Small intestine (tissue), 7 donors: ENCODE measurements at regions not wholly inside any gene's neighbourhood (a gene's known extent, or its start where the extent isn't known, plus 50 kb on each side); places are given as distances from the start of the nearest gene placed in this dataset.

ENCODE experiments used
- DNase-seq, 2 donors: peaks; one replicate each; pipeline versions ENCODE4 v3.0.0 to v3.0.0-alpha.2; 2013
- FAIRE-seq: peaks from 2 replicates; lab custom pipeline; 2012; peaks lifted over from hg19 to GRCh38; lab: Jason Lieb, UNC
- H3K27ac ChIP-seq, 3 donors: one replicate each; pipeline ENCODE4 v1.5.1; 2013; ENCODE audit warnings: low read length in 2 of 3, mild to moderate bottlenecking in 2 of 3, control low read depth in 1 of 3, inconsistent platforms in 1 of 3, low read depth in 1 of 3, moderate library complexity in 1 of 3
- H3K27me3 ChIP-seq, 3 donors: one replicate each; pipeline ENCODE4 v1.6.1; 2013; ENCODE audit warnings: low read length in 3 of 3, inconsistent platforms in 1 of 3; ENCODE audit not compliant: control insufficient read depth in 3 of 3, insufficient read depth in 3 of 3
- H3K36me3 ChIP-seq, 3 donors: one replicate each; pipeline ENCODE4 v1.6.1; 2013; ENCODE audit warnings: low read length in 3 of 3, inconsistent platforms in 1 of 3, low read depth in 1 of 3, mild to moderate bottlenecking in 1 of 3, moderate library complexity in 1 of 3; ENCODE audit not compliant: control insufficient read depth in 3 of 3, insufficient read depth in 2 of 3
- H3K4me1 ChIP-seq, 3 donors: one replicate each; pipeline ENCODE4 v1.6.1; 2013; ENCODE audit warnings: low read length in 2 of 3, inconsistent platforms in 1 of 3, low read depth in 1 of 3, mild to moderate bottlenecking in 1 of 3, moderate library complexity in 1 of 3; ENCODE audit not compliant: control insufficient read depth in 3 of 3, insufficient read depth in 2 of 3
- H3K4me3 ChIP-seq, 3 donors: one replicate each; pipeline ENCODE4 v1.5.1; 2013; ENCODE audit warnings: low read length in 3 of 3, control low read depth in 1 of 3, inconsistent platforms in 1 of 3, low read depth in 1 of 3, mild to moderate bottlenecking in 1 of 3, moderate library complexity in 1 of 3
- H3K9me3 ChIP-seq, 2 donors: one replicate each; pipeline ENCODE4 v1.6.1; 2013; ENCODE audit warnings: low read depth in 1 of 2, low read length in 1 of 2; ENCODE audit not compliant: control insufficient read depth in 2 of 2, insufficient read depth in 1 of 2
- WGBS, 3 donors: extraction: QIAGEN DNeasy Blood & Tissue Kit; methylation state at CpG; one replicate each; pipeline ENCODE4 v1.1.7; 2013; 5-methylcytosine and 5-hydroxymethylcytosine counted together
- donor health status: healthy with polysubstance abuse.
- donor health status: control.
- donor health status: control.
- donor health status: Bipolar disorder and iron deficiency.
- donor health status: healthy.

DNA sequence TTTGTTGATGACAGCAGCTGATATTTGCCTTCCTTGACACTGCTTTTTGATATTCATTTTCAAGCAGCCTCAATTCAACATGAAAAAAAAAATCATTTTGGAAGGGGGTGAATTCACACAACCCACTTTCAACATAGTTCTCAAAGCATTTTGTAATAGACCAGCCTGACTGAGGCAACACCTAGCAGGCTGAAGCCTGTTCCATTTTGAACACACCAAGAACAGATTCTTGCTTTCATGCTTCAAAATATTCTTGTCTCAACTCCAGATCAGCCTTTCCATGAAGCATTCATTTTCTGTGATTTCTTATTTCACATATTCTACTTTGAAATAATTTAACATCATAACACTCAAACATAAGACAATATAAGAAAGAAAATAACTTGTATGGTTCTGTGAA, 812.6 kb upstream of the POU3F3 start:
- Histone ChIP-seq H3K9me3 (no peaks in the 10 kb centered on the region), H3K4me1 (no peaks in the 10 kb centered on the region), H3K36me3 (no peaks in the 10 kb centered on the region), H3K27me3 (no peaks in the 10 kb centered on the region), H3K27ac (no peak overlapping the region), H3K4me3 (no peak overlapping the region)
- DNase-seq (no peak), FAIRE-seq (no peak)

DNA sequence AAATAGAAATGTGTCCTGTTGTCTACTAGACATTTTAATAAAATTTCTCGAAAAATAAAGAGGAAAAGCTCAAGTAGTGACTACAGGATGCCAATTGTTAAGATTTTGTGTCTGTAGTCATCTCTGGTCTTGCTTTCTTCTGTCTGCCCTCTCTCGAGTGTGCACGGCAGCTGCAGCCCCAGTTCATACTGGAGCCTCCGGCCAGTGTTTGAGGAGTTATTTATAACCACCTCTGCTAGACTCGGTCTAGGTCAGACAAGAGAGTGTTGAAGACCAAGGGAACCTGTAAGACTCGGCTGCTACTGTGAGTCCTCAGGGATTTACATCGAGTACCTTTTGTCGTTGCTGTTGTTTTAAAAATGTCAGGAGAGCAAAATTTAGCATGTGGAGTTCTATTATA, 810.1 kb upstream of the POU3F3 start:
- no peak overlapping the region for H3K4me3 ChIP-seq
- no peaks in the 10 kb centered on the region for H3K27me3 ChIP-seq
- H3K36me3 ChIP-seq: no peaks in the 10 kb centered on the region
- DNase-seq (no peak), FAIRE-seq (no peak)
- no peaks in the 10 kb centered on the region for H3K9me3 ChIP-seq
- 57 to 66% (median 64%) methylated on average over 8 of the region's 8 CpGs for WGBS, 3 donors
- no peaks in the 10 kb centered on the region for H3K4me1 ChIP-seq
- no peak overlapping the region for H3K27ac ChIP-seq

DNA sequence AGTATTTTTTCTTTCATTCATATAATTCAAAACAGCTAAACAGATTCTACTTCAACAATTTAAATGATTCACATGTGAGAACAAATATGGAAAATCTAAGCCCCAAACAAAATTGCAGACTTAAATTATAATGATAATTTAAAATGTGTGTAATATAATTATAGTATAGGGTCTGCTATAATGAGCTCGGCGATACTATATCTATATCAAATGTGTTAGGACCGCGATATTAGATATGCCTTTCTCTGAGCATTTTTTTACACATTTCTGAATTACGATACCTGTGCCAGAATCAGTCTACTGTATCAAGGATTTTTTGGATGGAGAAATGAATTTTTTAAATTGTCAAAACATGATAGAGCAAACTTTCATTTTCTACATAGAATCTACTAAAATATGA, 808.8 kb upstream of the POU3F3 start:
- 94 to 97% (median 95%) methylated on average over 5 of the region's 5 CpGs for WGBS, 3 donors

DNA sequence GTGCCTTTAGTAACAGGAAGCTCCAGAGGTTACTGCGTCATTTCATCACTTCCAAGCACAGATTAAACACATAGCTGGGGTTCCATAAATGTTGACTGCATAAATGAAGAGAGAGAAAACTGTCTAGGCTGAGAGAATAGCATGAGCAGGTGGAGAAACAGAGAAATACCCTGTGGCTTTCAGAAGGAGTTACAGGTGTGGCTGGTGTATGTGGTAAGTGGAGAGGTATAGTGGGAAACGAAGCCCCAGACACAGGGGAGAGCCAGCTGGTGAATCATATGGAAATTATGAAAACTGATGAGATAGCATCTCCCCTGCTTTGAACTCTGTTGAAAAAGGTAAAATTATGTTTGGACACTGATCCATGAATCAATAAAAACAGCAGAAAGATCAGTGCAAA, 807.4 kb upstream of the POU3F3 start:
- WGBS, 3 donors: 55 to 76% (median 58%) methylated on average over 2 of the region's 2 CpGs

More for the DNA sequence above, 808.8 kb upstream of the POU3F3 start:
- no peaks in the 10 kb centered on the region for H3K9me3 ChIP-seq
- DNase-seq: no peak
- H3K4me1 ChIP-seq: no peaks in the 10 kb centered on the region
- H3K36me3 ChIP-seq: no peaks in the 10 kb centered on the region
- H3K27me3 ChIP-seq: no peaks in the 10 kb centered on the region
- no peak overlapping the region for H3K27ac ChIP-seq
- FAIRE-seq: no peak
- H3K4me3 ChIP-seq: no peak overlapping the region

DNA sequence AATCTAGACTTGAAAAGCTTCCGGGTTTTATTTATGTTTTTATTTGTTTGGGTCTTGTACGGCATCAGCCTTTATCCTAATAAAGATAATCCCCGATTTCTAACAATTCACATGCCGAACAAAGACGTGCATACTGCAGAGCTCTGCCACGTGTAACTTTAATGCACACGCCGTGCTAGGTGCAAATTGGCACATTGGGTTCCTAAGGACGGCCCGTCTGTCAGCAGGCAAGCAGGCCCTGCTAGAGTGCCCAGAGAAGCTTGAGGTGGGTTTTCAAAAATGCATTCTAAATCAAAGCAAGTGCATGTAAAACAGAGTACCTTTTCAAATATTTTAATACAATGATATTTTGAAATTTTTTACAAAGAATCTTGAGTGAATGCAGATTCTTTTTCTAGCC, 806.4 kb upstream of the POU3F3 start:
- Histone ChIP-seq H3K27me3 (no peaks in the 10 kb centered on the region), H3K27ac (no peak overlapping the region), H3K4me3 (no peak overlapping the region), H3K4me1 (no peaks in the 10 kb centered on the region), H3K9me3 (no peaks in the 10 kb centered on the region), H3K36me3 (no peaks in the 10 kb centered on the region)
- DNase-seq: no peak
- FAIRE-seq: no peak
- 84 to 90% (median 84%) methylated on average over 10 of the region's 10 CpGs for WGBS, 3 donors

More for the DNA sequence above, 807.4 kb upstream of the POU3F3 start:
- no peaks in the 10 kb centered on the region for H3K27me3 ChIP-seq
- FAIRE-seq (no peak), DNase-seq (no peak)
- no peaks in the 10 kb centered on the region for H3K36me3 ChIP-seq
- no peaks in the 10 kb centered on the region for H3K9me3 ChIP-seq
- H3K4me3 ChIP-seq: no peak overlapping the region
- H3K27ac ChIP-seq: no peak overlapping the region
- H3K4me1 ChIP-seq: no peaks in the 10 kb centered on the region

DNA sequence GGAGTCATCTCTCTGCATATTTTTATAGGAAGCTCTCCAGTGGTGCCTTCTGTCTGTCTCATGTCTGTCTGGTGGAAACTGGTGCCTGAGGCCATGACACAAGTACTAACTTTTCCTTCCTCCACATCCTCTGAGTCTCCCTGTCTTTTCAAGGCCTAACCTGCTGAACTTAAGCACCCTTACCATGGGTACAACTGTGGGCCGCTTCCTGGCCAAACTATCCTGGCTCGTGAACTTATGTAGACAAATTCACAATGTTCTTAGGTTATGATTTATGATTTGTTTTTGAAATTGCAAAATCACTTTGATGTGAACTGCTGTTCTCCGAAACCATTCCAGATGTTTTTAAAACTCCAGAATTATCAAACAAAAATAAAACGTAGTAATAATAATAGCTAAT, 804.5 kb upstream of the POU3F3 start:
- H3K4me1 ChIP-seq: no peaks in the 10 kb centered on the region
- H3K36me3 ChIP-seq: no peaks in the 10 kb centered on the region
- no peaks in the 10 kb centered on the region for H3K27me3 ChIP-seq
- no peaks in the 10 kb centered on the region for H3K9me3 ChIP-seq
- H3K27ac ChIP-seq: no peak overlapping the region
- FAIRE-seq (no peak), DNase-seq (no peak)
- 77 to 90% (median 83%) methylated on average over 4 of the region's 4 CpGs for WGBS, 3 donors
- H3K4me3 ChIP-seq: no peak overlapping the region

DNA sequence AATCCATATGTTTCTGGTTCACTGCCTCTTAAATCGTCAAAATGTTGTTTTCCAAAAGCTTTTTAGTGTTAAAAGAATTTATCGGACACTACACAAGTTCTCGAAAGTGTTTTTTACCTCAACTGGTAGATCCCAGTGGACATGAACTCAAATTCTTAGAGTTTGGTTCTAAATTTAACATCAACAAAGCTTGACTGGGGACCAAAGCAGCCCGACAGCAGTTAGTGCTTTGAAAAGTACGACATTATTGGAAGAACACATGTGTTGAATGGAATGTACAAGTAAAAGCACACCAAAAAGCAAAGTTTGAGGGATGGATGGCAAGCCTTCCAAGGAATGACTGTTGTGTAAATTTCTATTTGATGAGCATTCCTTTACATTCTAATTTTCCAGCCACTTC, 803.9 kb upstream of the POU3F3 start:
- no peak overlapping the region for H3K4me3 ChIP-seq
- no peak overlapping the region for H3K27ac ChIP-seq
- 74 to 92% (median 84%) methylated on average over 5 of the region's 5 CpGs for WGBS, 3 donors
- FAIRE-seq (no peak), DNase-seq (no peak)
- H3K4me1 ChIP-seq: no peaks in the 10 kb centered on the region
- no peaks in the 10 kb centered on the region for H3K9me3 ChIP-seq
- no peaks in the 10 kb centered on the region for H3K36me3 ChIP-seq
- no peaks in the 10 kb centered on the region for H3K27me3 ChIP-seq

DNA sequence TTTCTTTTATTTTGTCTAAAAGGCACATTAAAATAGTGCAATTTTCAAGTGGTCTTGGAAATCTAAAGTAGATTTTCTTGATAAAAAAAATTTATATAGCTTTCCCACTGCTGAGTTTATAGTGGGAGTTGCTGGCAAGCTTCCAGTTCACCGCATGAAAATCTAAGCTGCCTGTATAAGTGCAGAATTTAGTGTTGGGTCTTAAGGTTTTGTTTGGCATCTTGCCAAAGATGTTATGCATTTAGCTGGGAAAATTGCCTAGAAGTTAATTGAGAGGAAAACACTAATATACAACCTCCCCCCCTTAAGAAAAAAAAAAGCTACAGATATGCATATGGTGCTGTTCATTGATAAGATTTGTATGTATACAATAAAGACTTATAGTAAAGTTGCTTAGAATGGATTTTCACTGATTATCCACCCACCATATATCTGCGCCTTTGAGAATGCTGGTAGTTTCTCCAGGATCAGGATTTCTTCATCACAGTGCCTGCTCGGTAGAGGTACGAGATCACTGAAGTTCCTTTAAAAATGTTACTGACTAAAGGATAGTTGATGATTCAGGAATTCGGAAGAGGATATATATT, 803.2 kb upstream of the POU3F3 start:
- H3K4me1 ChIP-seq: no peaks in the 10 kb centered on the region
- no peaks in the 10 kb centered on the region for H3K27me3 ChIP-seq
- H3K36me3 ChIP-seq: no peaks in the 10 kb centered on the region
- WGBS, 3 donors: 84 to 89% (median 87%) methylated on average over 5 of the region's 5 CpGs
- no peaks in the 10 kb centered on the region for H3K9me3 ChIP-seq
- FAIRE-seq (no peak), DNase-seq (no peak)
- H3K4me3 ChIP-seq: no peak overlapping the region
- no peak overlapping the region for H3K27ac ChIP-seq

DNA sequence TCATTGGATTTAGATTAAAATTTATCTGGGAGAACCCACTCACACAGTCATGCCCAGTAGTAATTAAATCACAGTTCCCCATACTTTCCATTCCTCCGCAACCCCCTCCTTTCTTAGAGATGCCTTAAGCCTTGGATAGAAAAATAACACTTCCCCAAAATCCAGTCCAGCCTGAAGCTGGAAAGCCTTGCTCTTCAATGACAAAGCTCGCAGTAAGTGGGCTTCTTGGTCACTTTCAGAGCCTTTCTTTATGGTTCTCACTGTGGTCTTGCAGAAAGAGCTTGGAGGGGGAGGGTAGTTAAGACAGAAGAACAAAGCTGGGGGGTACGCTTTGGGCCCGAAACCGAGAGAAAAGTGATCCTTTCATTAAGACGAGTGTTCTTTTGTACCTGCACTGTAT, 802.1 kb upstream of the POU3F3 start:
- Histone ChIP-seq H3K9me3 (no peaks in the 10 kb centered on the region), H3K36me3 (no peaks in the 10 kb centered on the region), H3K4me1 (no peaks in the 10 kb centered on the region), H3K4me3 (no peak overlapping the region), H3K27ac (no peak overlapping the region), H3K27me3 (no peaks in the 10 kb centered on the region)
- 85 to 90% (median 87%) methylated on average over 6 of the region's 6 CpGs for WGBS, 3 donors
- DNase-seq (no peak), FAIRE-seq (no peak)
